T-helper 2 cell treated with Interferon-gamma antibody and Interleukin-4, amounts not matched to agents 100 ng/mL and 5 ng/mL, for 36 hours (primary cell): ENCODE measurements at regions not wholly inside any gene's neighbourhood (a gene's known extent, or its start where the extent isn't known, plus 50 kb on each side); places are given as distances from the start of the nearest gene placed in this dataset.

Source experiments
- intact Hi-C: fragments of 100-400 bp; cut with micrococcal nuclease; formaldehyde crosslinking; loops from one replicate; pipeline ENCODE4 v1.15.1; 2023

GRCh38 chr16:49081086-49081485, 200.6 kb downstream of the CBLN1 start:
- intact Hi-C loops, result no loop called here

GRCh38 chr16:49078571-49078970, 203.1 kb downstream of the CBLN1 start:
- intact Hi-C loops, result no loop called here

- intact Hi-C loops, result no loop called here
Measured at GRCh38 chr16:49078104-49078503, 203.5 kb downstream of the CBLN1 start.

- intact Hi-C loops, result no loop called here
Measured at GRCh38 chr16:49075709-49076108, 205.9 kb downstream of the CBLN1 start.

GRCh38 chr16:49068224-49068623, 213.4 kb downstream of the CBLN1 start:
- intact Hi-C loops, result no loop called here

GRCh38 chr16:49067776-49068175, 213.9 kb downstream of the CBLN1 start:
- intact Hi-C loops, result no loop called here

GRCh38 chr16:49061137-49061714, 220.4 kb downstream of the CBLN1 start:
- intact Hi-C loops, result no loop called here

GRCh38 chr16:49060728-49061127, 220.9 kb downstream of the CBLN1 start:
- intact Hi-C loops, result no loop called here

- intact Hi-C loops, result no loop called here
Measured at GRCh38 chr16:49058382-49058781, 223.3 kb downstream of the CBLN1 start.

- intact Hi-C loops, result no loop called here
Measured at GRCh38 chr16:49057936-49058335, 223.7 kb downstream of the CBLN1 start.

- intact Hi-C loops, result no loop called here
Measured at GRCh38 chr16:49057391-49057790, 224.2 kb downstream of the CBLN1 start.

- intact Hi-C loops, result no loop called here
Measured at GRCh38 chr16:49056546-49056945, 225.1 kb downstream of the CBLN1 start.

- intact Hi-C loops, result no loop called here
Measured at GRCh38 chr16:49055824-49056545, 225.7 kb downstream of the CBLN1 start.

- intact Hi-C loops, result no loop called here
Measured at GRCh38 chr16:49055291-49055690, 226.3 kb downstream of the CBLN1 start.

- intact Hi-C loops, result no loop called here
Measured at GRCh38 chr16:49054606-49055005, 227.0 kb downstream of the CBLN1 start.

GRCh38 chr16:49052846-49053245, 228.8 kb downstream of the CBLN1 start:
- intact Hi-C loops, result no loop called here

- intact Hi-C loops, result no loop called here
Measured at GRCh38 chr16:49051576-49051975, 230.1 kb downstream of the CBLN1 start.

- intact Hi-C loops, result no loop called here
Measured at GRCh38 chr16:49050607-49051006, 231.0 kb downstream of the CBLN1 start.

- intact Hi-C loops, result no loop called here
Measured at GRCh38 chr16:49049644-49050043, 232.0 kb downstream of the CBLN1 start.

GRCh38 chr16:49049191-49049590, 232.4 kb downstream of the CBLN1 start:
- intact Hi-C loops, result no loop called here

GRCh38 chr16:49048557-49048956, 233.1 kb downstream of the CBLN1 start:
- intact Hi-C loops, result no loop called here

GRCh38 chr16:49036126-49036525, 245.5 kb downstream of the CBLN1 start:
- intact Hi-C loops, result no loop called here

GRCh38 chr16:49027420-49027819, 254.2 kb downstream of the CBLN1 start:
- intact Hi-C loops, result loop anchor here (10.0 kb wide), 1 partner anchor 283 kb away; no protein-coding TSS in a partner anchor
